GM12891 (cell line): ENCODE measurements at regions not wholly inside any gene's neighbourhood (a gene's known extent, or its start where the extent isn't known, plus 50 kb on each side); places are given as distances from the start of the nearest gene placed in this dataset.

Experiments used
- PAX5 ChIP-seq: IDR thresholded peaks from 2 replicates; pipeline ENCODE4 v1.6.1; 2011; ENCODE audit warnings: low read length, moderate library complexity, mild to moderate bottlenecking; ENCODE audit not compliant: insufficient read depth, severe bottlenecking
- POLR2A ChIP-seq: IDR thresholded peaks from 2 replicates; pipeline ENCODE4 v1.6.1; 2011; ENCODE audit warnings: low read depth, low read length, control low read depth
- POLR2AphosphoS5 ChIP-seq: IDR thresholded peaks from 2 replicates; pipeline ENCODE4 v1.6.1; 2011; ENCODE audit warnings: low read depth, low read length, control low read depth
- POU2F2 ChIP-seq: IDR thresholded peaks from 2 replicates; pipeline ENCODE4 v1.6.1; 2011; ENCODE audit warnings: low read depth, mild to moderate bottlenecking, control low read depth, low read length, moderate library complexity
- SPI1 ChIP-seq: IDR thresholded peaks from 2 replicates; pipeline ENCODE4 v1.6.1; 2011; ENCODE audit warnings: low read depth, low read length, control low read depth
- TAF1 ChIP-seq: IDR thresholded peaks from 2 replicates; pipeline ENCODE4 v1.6.1; 2011; ENCODE audit warnings: low read depth, low read length, control low read depth

- TF ChIP-seq POLR2AphosphoS5 (no peak), POLR2A (no peak), TAF1 (no peak), SPI1 (no peak), PAX5 (no peak), POU2F2 (no peak)
These were observed 325.6 kb downstream of the ACTL7B start for GRCh38 chr9:108530141-108530540.
